ENCODE measurements at regions not wholly inside any gene's neighbourhood (a gene's known extent, or its start where the extent isn't known, plus 50 kb on each side); places are given as distances from the start of the nearest gene placed in this dataset.
A peak's percentile ranks its signal among the peaks of the same experiment; 100 is the strongest.

- peaks cover 34% of the 10 kb centered on the region for H3K4me1 ChIP-seq
- no peaks in the 10 kb centered on the region for H3K9me3 ChIP-seq
- H3K36me3 ChIP-seq, result no peaks in the 10 kb centered on the region
- peak overlapping the region; percentile 7 for H3K4me3 ChIP-seq
- H3K27me3 ChIP-seq, result no peaks in the 10 kb centered on the region
- DNase-seq (ENCODE audit: low spot score in 2 of 2), result peak in 1 of 2 donors; percentile 62
- WGBS, result 61% methylated on average over 14 of the region's 17 CpGs
- TF ChIP-seq POLR2AphosphoS5 (IDR thresholded peaks at IDR 0.05) (no peak), POLR2A (IDR thresholded peaks at IDR 0.05) (no peak), EP300 (IDR thresholded peaks at IDR 0.05) (no peak)
- TF ChIP-seq, protein P1, sequence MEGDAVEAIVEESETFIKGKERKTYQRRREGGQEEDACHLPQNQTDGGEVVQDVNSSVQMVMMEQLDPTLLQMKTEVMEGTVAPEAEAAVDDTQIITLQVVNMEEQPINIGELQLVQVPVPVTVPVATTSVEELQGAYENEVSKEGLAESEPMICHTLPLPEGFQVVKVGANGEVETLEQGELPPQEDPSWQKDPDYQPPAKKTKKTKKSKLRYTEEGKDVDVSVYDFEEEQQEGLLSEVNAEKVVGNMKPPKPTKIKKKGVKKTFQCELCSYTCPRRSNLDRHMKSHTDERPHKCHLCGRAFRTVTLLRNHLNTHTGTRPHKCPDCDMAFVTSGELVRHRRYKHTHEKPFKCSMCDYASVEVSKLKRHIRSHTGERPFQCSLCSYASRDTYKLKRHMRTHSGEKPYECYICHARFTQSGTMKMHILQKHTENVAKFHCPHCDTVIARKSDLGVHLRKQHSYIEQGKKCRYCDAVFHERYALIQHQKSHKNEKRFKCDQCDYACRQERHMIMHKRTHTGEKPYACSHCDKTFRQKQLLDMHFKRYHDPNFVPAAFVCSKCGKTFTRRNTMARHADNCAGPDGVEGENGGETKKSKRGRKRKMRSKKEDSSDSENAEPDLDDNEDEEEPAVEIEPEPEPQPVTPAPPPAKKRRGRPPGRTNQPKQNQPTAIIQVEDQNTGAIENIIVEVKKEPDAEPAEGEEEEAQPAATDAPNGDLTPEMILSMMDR (IDR thresholded peaks at IDR 0.05), result no peak
- H3K27ac ChIP-seq, result no peak overlapping the region
Observed at GRCh38 chr20:17870086-17870740, 98.4 kb downstream of the SNX5 start.

- TF ChIP-seq EP300 (IDR thresholded peaks at IDR 0.05) (no peak), POLR2AphosphoS5 (IDR thresholded peaks at IDR 0.05) (no peak), POLR2A (IDR thresholded peaks at IDR 0.05) (no peak)
- TF ChIP-seq, protein P1 (IDR thresholded peaks at IDR 0.05), result no peak
- Histone ChIP-seq H3K36me3 (no peaks in the 10 kb centered on the region), H3K4me3 (peak overlapping the region; percentile 7), H3K27ac (no peak overlapping the region), H3K4me1 (peaks cover 26% of the 10 kb centered on the region), H3K27me3 (no peaks in the 10 kb centered on the region), H3K9me3 (no peaks in the 10 kb centered on the region)
- WGBS, result 86% methylated on average over 10 of the region's 12 CpGs
- DNase-seq (ENCODE audit: low spot score in 2 of 2), result peak in 1 of 2 donors; percentile 50
Observed at GRCh38 chr20:17869295-17869994, 99.1 kb downstream of the SNX5 start.

GRCh38 chr20:17868700-17869231 lies 99.8 kb downstream of the SNX5 start:
- TF ChIP-seq POLR2A (IDR thresholded peaks at IDR 0.05) (no peak), POLR2AphosphoS5 (IDR thresholded peaks at IDR 0.05) (no peak)
- TF ChIP-seq, protein P1 (IDR thresholded peaks at IDR 0.05), result no peak
- peak in 1 of 2 donors; percentile 60 for DNase-seq (ENCODE audit: low spot score in 2 of 2)
- Histone ChIP-seq H3K4me3 (no peak overlapping the region), H3K27ac (no peak overlapping the region), H3K9me3 (no peaks in the 10 kb centered on the region), H3K4me1 (peaks cover 25% of the 10 kb centered on the region), H3K27me3 (no peaks in the 10 kb centered on the region), H3K36me3 (no peaks in the 10 kb centered on the region)
- 78% methylated on average over 4 of the region's 4 CpGs for WGBS

DNA sequence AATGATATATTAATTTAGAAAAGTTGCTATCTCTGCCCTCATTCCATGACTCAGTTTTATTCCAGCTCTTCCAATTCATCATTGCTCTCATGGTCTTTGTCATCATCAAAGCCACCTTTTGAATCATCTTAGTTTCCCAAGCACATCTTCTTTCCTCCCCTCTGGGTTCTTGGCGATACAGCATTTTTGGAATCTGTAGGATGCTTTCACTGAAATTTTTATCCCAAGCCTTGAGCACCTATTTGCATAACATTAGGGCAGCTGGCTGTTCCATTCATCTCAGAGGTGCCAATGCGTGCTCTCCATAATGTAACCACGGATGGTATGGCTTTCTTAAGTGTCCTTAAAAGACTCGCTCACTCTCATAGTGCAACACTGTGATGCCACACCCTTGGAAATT lies 100.4 kb downstream of the SNX5 start:
- Histone ChIP-seq H3K9me3 (no peaks in the 10 kb centered on the region), H3K27me3 (no peaks in the 10 kb centered on the region), H3K4me3 (no peak overlapping the region), H3K36me3 (no peaks in the 10 kb centered on the region), H3K4me1 (peaks cover 23% of the 10 kb centered on the region), H3K27ac (no peak overlapping the region)
- TF ChIP-seq POLR2AphosphoS5 (IDR thresholded peaks at IDR 0.05) (no peak), POLR2A (IDR thresholded peaks at IDR 0.05) (no peak), EP300 (IDR thresholded peaks at IDR 0.05) (no peak)
- TF ChIP-seq, protein P1 (IDR thresholded peaks at IDR 0.05), result no peak
- DNase-seq (ENCODE audit: low spot score in 2 of 2), result peak in 1 of 2 donors; percentile 6
- 47% methylated on average over 4 of the region's 4 CpGs for WGBS

All from suprapubic skin (tissue), 4 donors.